ENCODE measurements at regions not wholly inside any gene's neighbourhood (a gene's known extent, or its start where the extent isn't known, plus 50 kb on each side); places are given as distances from the start of the nearest gene placed in this dataset.

GRCh38 chr7:37518266-37518665, 69.6 kb upstream of the ELMO1 start:
- no peak for TF ChIP-seq CTCF (IDR thresholded peaks at IDR 0.05)
- TF ChIP-seq POLR2A (IDR thresholded peaks at IDR 0.05): no peak
- no peak for TF ChIP-seq EP300 (IDR thresholded peaks at IDR 0.05)
